ENCODE measurements at regions not wholly inside any gene's neighbourhood (a gene's known extent, or its start where the extent isn't known, plus 50 kb on each side); places are given as distances from the start of the nearest gene placed in this dataset.

DNA sequence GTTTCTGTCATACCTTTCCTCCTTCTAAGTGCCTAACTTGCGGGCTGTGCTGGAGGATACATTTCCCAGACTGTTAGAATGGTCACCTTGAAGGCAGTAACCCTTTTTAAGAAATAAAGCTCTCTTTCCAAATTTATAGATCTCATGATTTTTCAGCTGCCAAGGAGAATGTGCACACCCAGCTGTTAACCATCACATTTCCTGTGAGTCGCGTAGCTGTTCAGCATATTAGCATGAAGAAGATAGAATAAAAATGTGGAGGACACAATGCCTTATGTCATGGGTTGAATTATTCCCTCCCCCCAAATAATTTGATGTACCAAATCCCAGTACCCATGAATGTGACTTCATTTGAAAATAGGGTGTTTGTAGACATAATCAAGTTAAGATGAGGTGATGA lies 729.4 kb downstream of the MTRR start (continued):
- TF ChIP-seq CHD7 (IDR thresholded peaks at IDR 0.05; ENCODE audit: insufficient replicate concordance, low read length) (no peak), RFX5 (IDR thresholded peaks at IDR 0.05; ENCODE audit: borderline replicate concordance, low read depth, low read length) (no peak), POLR2AphosphoS5 (IDR thresholded peaks at IDR 0.05; ENCODE audit: low read depth, low read length) (no peak), RXRA (IDR thresholded peaks at IDR 0.05; ENCODE audit: insufficient read depth, low read depth, low read length) (no peak)

Data from H1 (cell line).